Stimulated activated CD8-positive, alpha-beta memory T cell treated with anti-CD3 and anti-CD28 coated beads, Interleukin-7, amount 100 ng/mL, for 48 hours (primary cell): ENCODE measurements at regions not wholly inside any gene's neighbourhood (a gene's known extent, or its start where the extent isn't known, plus 50 kb on each side); places are given as distances from the start of the nearest gene placed in this dataset.
"Not testable (repeated sequence)": the region's sequence is repeated elsewhere in the genome, so short reads cannot be mapped to it uniquely, and the experiment has no call there.

Experiments
- DNase-seq, 2 donors: peaks; one replicate each; pipeline ENCODE4 v3.0.0-alpha.2; 2020; ENCODE audit warnings: low read depth in 1 of 2; ENCODE audit errors: extremely low read depth in 1 of 2

- no peak for DNase-seq
These were observed 151.6 kb upstream of the PRSS16 start for GRCh38 chr6:27095914-27096313.

GRCh38 chr6:27096834-27097511, 150.5 kb upstream of the PRSS16 start:
- peak; percentile 36 to 39 for DNase-seq

- no peak for DNase-seq
These were observed 148.5 kb upstream of the PRSS16 start for GRCh38 chr6:27098956-27099355.

GRCh38 chr6:27100921-27101320, 146.6 kb upstream of the PRSS16 start:
- no peak for DNase-seq

GRCh38 chr6:27101824-27102223, 145.7 kb upstream of the PRSS16 start:
- no peak for DNase-seq

- DNase-seq: no peak
These were observed 141.1 kb upstream of the PRSS16 start for GRCh38 chr6:27106382-27106781.

- DNase-seq: no peak
These were observed 135.8 kb upstream of the PRSS16 start for GRCh38 chr6:27111743-27112142.

- no peak for DNase-seq
These were observed 134.5 kb upstream of the PRSS16 start for GRCh38 chr6:27112974-27113373.

- DNase-seq: no peak
These were observed 128.2 kb upstream of the PRSS16 start for GRCh38 chr6:27119329-27119728.

GRCh38 chr6:27119761-27120160, 127.7 kb upstream of the PRSS16 start:
- DNase-seq: no peak

GRCh38 chr6:27121640-27122039, 125.9 kb upstream of the PRSS16 start:
- DNase-seq: no peak

- no peak for DNase-seq
These were observed 123.2 kb upstream of the PRSS16 start for GRCh38 chr6:27124252-27124657.

- DNase-seq: no peak
These were observed 121.3 kb upstream of the PRSS16 start for GRCh38 chr6:27126046-27126814.

GRCh38 chr6:27126815-27127537, 120.5 kb upstream of the PRSS16 start:
- DNase-seq: peak in 1 of 2 donors; percentile 75

GRCh38 chr6:27127874-27128273, 119.6 kb upstream of the PRSS16 start:
- not testable (repeated sequence) for DNase-seq

GRCh38 chr6:27128311-27129094, 119.0 kb upstream of the PRSS16 start:
- DNase-seq: no peak

- no peak for DNase-seq
These were observed 118.2 kb upstream of the PRSS16 start for GRCh38 chr6:27129095-27129815.

- no peak for DNase-seq
These were observed 117.6 kb upstream of the PRSS16 start for GRCh38 chr6:27129917-27130316.

- no peak for DNase-seq
These were observed 116.7 kb upstream of the PRSS16 start for GRCh38 chr6:27130668-27131428.

- DNase-seq: not testable (repeated sequence)
These were observed 115.3 kb upstream of the PRSS16 start for GRCh38 chr6:27132282-27132531.
